IPS DF 19.7 (cell line): ENCODE measurements at regions not wholly inside any gene's neighbourhood (a gene's known extent, or its start where the extent isn't known, plus 50 kb on each side); places are given as distances from the start of the nearest gene placed in this dataset.
"Not testable (repeated sequence)": the region's sequence is repeated elsewhere in the genome, so short reads cannot be mapped to it uniquely, and the experiment has no call there.

Source experiments
- DNase-seq: peaks from one replicate; pipeline ENCODE4 v3.0.0-alpha.2; 2013; ENCODE audit warnings: low read depth, low spot score

DNA sequence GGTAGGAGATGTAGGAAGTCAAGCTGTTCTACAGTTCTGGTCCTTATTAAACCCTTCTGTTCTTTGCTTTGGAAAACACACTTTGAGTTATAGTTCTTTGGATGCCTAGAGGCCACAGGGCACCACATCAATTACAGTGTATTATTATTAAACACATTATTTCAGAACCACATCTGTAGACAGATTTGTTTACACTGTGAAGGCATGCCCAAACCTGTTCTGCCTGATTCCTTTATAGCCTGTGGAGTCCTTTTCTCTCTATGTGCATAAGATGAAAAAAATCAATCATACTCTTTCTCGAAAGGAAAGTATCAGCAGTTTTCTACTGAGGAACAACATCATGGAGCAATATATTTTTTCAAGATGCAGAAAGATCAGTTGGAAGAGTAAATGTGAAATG is 371.3 kb upstream of the INTU start:
- DNase-seq, result no peak

- DNase-seq, result no peak
Observed at GRCh38 chr4:127268367-127268766, 364.4 kb upstream of the INTU start.

GRCh38 chr4:127277023-127277422 is 355.7 kb upstream of the INTU start:
- not testable (repeated sequence) for DNase-seq

DNA sequence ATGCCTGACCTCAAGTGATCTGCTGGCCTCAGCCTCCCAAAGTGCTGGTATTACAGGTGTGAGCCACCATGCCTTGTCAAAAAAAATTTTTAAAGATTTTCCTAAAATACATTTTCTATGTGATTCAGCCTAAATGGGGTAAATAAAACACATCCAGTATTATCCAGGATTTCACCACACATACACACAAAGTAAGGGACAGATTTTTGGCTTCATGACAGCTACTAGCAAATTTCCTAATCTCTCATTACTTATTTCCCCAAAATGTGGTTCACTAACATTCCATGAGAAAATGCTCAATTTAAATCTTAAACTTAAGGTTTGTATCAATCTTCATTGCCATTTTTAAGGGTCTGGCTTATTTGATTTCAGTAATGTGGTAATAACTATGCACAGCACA is 348.5 kb upstream of the INTU start:
- no peak for DNase-seq

DNA sequence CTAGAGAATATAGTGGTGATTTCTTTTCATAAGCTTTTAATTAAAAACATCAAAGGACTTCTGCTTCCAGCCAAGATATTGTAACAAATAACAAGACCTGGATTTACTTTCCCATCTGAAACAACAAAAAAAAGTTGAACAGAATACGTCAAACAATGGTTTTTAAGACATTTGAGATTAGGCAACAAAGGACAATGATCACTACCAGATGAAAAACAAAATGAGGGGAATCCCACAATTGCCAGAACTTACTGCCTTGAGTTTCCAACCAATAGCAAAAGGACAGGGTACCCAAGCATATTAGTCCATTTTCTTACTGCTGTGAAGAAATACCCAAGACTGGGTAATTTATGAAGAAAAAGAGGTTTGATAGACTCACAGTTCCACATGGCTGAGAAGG is 341.4 kb upstream of the INTU start:
- DNase-seq, result no peak

DNA sequence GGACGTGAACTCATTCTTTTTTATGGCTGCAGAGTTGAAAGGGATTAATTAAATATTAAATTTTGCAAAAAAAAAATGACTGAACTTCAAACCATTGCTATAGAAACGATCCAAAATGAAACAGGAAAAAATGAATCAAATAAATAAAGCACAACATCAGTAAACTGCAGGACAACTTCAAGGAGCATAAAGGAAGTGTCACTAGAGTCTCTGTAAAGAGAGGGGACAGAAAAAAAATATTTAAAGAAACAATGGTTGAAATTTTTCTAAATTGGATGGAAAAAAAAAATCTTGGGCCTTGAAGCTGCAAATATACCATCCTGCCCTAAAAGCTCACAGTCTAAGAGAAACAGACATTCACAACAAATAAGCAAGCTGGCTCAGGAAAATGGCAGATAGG is 339.3 kb upstream of the INTU start:
- no peak for DNase-seq

GRCh38 chr4:127304356-127304755 is 328.4 kb upstream of the INTU start:
- DNase-seq, result no peak

- DNase-seq, result no peak
Observed at GRCh38 chr4:127307996-127308395, 324.8 kb upstream of the INTU start.

DNA sequence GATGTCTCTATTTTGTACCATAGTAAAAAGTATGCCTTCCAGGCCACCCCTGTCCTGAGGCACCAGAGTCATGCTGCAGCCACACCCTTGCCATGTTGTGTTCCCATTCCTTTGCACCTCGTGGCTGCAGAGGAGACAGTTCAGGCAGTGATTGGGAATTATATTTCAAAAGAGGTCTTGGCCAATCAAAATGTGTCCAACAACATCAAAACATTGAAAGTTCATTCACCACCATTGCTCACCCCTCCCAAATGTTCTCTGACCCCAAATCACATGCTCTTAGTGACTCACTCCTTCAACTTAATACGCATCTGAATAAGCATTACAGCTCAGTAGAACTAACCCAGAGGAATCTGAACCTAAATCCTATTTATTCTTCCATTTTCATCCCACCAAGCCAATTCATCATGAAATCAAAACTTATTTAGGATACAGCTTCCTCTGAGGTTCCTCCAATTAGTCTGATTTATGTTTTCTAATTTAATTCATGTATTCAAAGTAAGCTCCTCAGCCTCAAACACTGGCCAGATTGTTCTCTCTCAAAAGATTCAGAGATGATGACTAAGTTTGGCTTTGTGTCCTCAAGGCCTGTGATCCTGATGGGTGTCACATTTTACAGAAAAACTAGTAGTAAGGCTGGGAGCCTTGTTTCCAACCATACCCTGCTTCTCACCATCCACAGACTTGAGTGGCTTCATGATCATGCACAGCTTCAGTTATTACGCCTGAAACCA is 323.2 kb upstream of the INTU start:
- DNase-seq, result no peak

DNA sequence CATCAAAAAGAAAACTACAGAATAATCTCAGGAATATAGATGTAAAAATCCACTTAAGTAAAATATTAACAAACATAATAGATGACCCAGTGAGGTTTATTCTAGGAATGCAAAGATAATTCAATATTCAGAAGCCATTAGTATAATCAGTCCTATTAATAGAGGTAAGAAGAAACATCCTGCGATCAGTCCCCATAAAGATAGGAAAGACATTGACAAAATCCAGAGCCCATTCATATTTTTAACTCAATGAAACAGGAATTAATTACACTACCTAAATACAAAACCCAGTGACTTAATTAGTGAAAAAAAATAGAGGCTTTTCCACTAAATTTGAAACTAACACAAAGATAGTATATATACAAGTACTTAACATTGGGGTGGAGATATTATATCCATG is 321.4 kb upstream of the INTU start:
- no peak for DNase-seq

DNA sequence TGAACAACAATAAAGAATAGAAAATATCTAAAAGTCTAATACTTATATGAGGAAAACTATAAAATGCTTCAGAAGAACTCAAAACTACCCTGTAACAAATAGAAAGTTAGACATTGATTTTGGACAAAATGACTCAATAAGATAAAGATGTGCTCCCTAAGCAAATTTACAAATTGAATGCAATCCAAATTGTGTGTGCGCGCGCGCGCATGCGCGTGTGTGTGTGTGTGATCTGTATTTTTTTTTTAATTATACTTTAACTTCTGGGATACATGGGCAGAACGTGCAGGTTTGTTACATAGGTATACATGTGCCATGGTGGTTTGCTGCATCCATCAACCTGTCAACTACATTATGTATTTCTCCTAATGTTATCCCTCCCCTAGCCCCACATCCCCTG is 320.8 kb upstream of the INTU start:
- no peak for DNase-seq

DNA sequence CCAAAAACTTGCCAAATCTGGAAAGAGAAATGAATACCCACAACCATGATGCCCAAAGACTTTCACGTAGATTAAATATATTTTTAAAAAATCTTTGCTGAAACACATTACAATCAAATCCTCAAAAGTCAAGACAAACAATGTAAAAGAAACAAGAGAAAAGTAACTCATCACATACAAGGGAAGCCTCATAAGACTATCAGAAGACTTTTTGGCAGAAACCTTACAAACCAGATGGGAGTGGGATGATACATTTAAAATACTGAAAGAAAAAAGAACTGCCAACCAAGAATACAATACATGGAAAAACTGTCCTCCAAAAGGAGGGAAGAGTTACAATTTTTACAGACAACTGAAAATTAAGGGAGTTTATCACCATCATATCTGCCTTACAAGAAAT is 319.0 kb upstream of the INTU start:
- no peak for DNase-seq

- no peak for DNase-seq
Observed at GRCh38 chr4:127327491-127327890, 305.3 kb upstream of the INTU start.

GRCh38 chr4:127335073-127335620 is 297.6 kb upstream of the INTU start:
- DNase-seq, result no peak

DNA sequence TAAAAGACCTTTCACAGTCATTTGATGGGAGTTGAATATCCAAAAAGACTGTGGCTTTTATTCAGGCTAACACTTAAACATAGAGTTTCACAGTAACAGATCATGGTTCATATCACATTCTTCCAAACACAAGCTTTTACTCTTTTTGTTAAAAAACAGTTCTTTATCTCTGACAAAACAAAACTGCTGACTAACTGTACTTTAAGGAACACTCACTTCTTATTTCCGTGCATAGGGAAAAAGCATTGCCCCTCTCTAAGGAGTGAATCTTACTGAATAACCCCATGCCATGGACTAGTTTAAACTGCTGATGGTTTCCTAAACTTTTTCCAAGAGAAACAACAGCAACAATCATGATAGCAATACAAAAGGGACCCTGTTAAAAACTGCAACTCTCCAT is 297.0 kb upstream of the INTU start:
- no peak for DNase-seq

GRCh38 chr4:127343123-127343522 is 289.6 kb upstream of the INTU start:
- DNase-seq, result not testable (repeated sequence)

DNA sequence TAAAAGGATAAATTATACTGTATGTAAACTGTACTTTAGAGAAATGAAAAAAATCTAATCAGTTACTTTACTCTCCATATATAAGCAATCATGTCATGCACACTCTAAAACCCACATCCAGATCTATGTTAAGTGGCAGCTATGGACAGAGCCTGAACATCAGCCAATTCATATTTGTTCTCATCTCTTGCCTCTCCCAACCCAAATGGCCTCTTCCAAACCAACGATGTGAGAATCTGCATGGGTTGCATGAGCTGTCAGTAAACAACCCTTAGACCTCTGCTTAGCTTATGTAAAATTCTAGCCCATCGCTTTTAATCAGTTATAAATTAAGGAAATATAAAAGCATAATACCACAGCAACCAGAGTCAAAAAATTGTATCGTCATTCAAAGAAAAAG is 288.7 kb upstream of the INTU start:
- DNase-seq, result no peak

DNA sequence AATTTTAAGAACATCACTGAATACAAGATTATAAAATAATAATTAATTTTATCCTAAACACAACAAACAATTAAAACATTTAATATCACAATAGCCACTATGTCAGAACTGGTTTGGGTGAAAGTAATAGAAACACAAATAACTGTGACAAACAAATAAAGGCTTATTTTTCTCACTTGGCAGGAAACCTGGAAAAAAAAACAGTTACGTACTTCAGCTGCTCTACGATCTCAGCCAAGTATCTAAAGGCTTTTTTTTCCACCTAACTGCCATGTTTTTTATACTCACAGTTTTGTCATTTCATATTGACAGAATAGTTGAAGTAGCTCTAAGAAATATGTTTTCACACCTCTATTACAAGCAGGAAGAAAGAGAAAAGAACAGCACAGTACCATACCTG is 284.8 kb upstream of the INTU start:
- no peak for DNase-seq

GRCh38 chr4:127352220-127353113 is 280.3 kb upstream of the INTU start:
- DNase-seq, result peak; percentile 12

DNA sequence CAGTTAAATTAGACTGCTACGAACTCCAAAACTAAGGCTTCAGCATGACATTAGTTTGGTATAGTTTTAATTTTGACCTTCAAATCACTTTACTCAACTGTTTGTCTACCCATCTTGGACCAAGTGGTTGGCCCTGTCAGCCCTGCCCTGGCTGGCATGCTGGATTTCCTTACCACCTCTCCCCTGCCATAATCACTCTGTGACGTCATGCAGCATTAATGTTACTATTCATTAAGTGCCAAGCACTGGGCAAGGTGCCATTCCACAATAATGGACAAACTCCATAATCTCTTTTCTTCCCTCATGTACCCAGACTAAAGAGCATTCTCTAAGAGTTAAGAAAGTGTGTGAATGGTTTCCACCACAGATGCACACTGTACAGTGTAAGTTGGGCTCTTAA is 277.0 kb upstream of the INTU start:
- no peak for DNase-seq

GRCh38 chr4:127357765-127358164 is 275.0 kb upstream of the INTU start:
- DNase-seq, result no peak

DNA sequence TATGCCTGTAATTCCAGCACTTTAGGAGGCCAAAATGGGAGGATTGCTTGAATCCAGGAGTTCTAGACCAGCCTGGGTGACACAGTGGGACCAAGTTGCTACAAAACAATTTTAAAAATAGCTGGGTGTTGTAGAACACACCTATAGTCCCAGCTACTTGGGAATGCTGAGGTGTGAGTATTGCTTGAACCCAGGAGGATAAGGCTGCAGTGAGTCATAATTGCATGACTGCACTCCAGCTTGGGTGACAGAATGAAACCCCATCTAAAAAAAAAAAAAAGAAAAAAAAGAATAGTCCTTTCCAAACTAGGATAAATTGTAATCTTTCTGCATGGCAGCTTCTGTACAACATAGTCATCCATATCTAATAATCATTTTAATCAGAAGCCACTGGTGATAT is 270.1 kb upstream of the INTU start:
- DNase-seq, result no peak

GRCh38 chr4:127364397-127364796 is 268.4 kb upstream of the INTU start:
- no peak for DNase-seq
